GM10248 (cell line): ENCODE measurements at regions not wholly inside any gene's neighbourhood (a gene's known extent, or its start where the extent isn't known, plus 50 kb on each side); places are given as distances from the start of the nearest gene placed in this dataset.

ENCODE experiments used
- CTCF ChIA-PET: fragments of 300-600 bp; sonication (Branson Sonifier 250); formaldehyde crosslinking; extraction: SDS; loops from one replicate; lab custom pipeline; 2021; ENCODE audit warnings: antibody characterized with exemption; lab: Yijun Ruan, JAX
- POLR2A ChIA-PET: fragments of 350-650 bp; sonication (Branson Sonifier 250); formaldehyde crosslinking; extraction: SDS; loops from one replicate; lab custom pipeline; 2020; ENCODE audit warnings: antibody characterized with exemption; lab: Yijun Ruan, JAX
- DNase-seq: peaks from one replicate; pipeline ENCODE4 v3.0.0; 2012; ENCODE audit errors: extremely low spot score
- TF ChIP-seq, protein P1 (sequence below): IDR thresholded peaks from 2 replicates; pipeline ENCODE4 v1.5.1; 2012; ENCODE audit warnings: mild to moderate bottlenecking, low read depth; ENCODE audit errors: extremely low read depth, missing control alignments, control extremely low read depth

- DNase-seq, result no peak
- TF ChIP-seq, protein P1, sequence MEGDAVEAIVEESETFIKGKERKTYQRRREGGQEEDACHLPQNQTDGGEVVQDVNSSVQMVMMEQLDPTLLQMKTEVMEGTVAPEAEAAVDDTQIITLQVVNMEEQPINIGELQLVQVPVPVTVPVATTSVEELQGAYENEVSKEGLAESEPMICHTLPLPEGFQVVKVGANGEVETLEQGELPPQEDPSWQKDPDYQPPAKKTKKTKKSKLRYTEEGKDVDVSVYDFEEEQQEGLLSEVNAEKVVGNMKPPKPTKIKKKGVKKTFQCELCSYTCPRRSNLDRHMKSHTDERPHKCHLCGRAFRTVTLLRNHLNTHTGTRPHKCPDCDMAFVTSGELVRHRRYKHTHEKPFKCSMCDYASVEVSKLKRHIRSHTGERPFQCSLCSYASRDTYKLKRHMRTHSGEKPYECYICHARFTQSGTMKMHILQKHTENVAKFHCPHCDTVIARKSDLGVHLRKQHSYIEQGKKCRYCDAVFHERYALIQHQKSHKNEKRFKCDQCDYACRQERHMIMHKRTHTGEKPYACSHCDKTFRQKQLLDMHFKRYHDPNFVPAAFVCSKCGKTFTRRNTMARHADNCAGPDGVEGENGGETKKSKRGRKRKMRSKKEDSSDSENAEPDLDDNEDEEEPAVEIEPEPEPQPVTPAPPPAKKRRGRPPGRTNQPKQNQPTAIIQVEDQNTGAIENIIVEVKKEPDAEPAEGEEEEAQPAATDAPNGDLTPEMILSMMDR, result no peak
- ChIA-PET POLR2A (interaction anchor here (0.6 kb wide), 1 partner anchor 247 kb away, joined by 3 read pairs; no protein-coding TSS in a partner anchor), CTCF (interaction anchor here (1.5 to 2.3 kb wide), 2 partner anchors 11 to 260 kb away, joined by 4 to 12 read pairs; no protein-coding TSS in a partner anchor)
These were observed 78.3 kb upstream of the TIAM2 start for GRCh38 chr6:154916857-154917256.

DNA sequence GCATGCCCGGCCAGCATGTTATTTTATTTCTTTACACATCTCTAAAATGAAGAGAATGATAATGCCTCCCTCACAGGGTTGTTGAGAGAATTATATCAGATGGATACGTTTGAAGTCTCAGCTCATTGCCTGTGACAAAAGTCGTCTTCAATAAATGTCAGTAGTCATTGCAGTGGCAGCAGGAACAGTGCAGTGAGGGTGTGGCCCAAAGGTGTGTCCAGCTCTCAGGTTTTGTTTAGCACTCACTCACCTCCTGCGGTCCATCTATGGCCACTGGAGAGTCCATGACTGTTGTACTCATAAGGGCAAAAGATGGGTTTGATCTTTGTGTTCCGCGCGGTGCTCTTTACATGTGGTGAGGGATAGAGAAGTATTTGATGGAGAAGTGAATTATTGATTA lies 77.2 kb upstream of the TIAM2 start:
- TF ChIP-seq, protein P1, result no peak
- POLR2A ChIA-PET, result no interaction called here
- DNase-seq, result no peak
- CTCF ChIA-PET, result interaction anchor here (0.6 to 2.3 kb wide), 2 partner anchors 8 to 10 kb away, joined by 3 to 12 read pairs; no protein-coding TSS in a partner anchor

GRCh38 chr6:154919806-154920205 lies 75.3 kb upstream of the TIAM2 start:
- ChIA-PET POLR2A (no interaction called here), CTCF (interaction anchor here (0.8 to 1.6 kb wide), 3 partner anchors 8 to 244 kb away, joined by 3 to 5 read pairs (median 5); no protein-coding TSS in a partner anchor)
- TF ChIP-seq, protein P1, result no peak
- no peak for DNase-seq

DNA sequence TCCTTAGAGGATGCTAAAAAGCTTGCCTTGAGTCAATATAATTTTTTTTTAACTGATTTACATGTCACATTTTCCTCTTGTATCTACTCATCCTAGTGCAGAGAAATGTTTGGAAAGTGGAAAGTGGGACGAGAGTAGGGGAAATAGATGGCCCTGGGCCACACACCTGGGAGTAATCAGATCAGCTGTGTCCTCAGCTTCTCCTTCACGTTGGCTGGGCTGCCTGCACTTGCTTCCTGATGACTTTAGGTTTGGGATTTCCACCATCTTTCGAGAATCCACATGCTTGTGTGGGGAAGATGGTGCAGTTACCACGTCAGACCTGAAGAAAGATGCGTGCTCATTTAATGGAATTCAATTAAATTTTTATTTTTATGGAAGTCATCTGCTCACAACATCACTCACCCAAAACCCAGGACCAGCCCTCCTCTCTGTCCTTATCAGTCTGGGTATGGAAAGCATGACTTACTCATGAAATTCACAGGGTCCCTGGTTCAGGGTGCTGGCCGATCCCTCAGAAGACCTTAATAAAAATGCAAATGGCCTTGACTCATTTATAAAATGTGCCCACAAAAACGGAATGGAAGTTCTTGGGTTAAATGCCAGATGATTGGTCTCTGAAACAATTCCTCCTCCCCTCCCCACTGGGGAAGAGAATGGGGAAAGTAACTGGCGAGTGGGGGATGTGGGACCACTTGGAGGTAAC lies 74.5 kb upstream of the TIAM2 start:
- ChIA-PET CTCF (interaction anchor here (1.1 to 1.6 kb wide), 2 partner anchors 7 to 8 kb away, joined by 5 read pairs; no protein-coding TSS in a partner anchor), POLR2A (no interaction called here)
- TF ChIP-seq, protein P1, result no peak
- no peak for DNase-seq

GRCh38 chr6:154921482-154921881 lies 73.6 kb upstream of the TIAM2 start:
- CTCF ChIA-PET, result no interaction called here
- DNase-seq, result peak; percentile 23
- TF ChIP-seq, protein P1, result no peak
- POLR2A ChIA-PET, result no interaction called here

DNA sequence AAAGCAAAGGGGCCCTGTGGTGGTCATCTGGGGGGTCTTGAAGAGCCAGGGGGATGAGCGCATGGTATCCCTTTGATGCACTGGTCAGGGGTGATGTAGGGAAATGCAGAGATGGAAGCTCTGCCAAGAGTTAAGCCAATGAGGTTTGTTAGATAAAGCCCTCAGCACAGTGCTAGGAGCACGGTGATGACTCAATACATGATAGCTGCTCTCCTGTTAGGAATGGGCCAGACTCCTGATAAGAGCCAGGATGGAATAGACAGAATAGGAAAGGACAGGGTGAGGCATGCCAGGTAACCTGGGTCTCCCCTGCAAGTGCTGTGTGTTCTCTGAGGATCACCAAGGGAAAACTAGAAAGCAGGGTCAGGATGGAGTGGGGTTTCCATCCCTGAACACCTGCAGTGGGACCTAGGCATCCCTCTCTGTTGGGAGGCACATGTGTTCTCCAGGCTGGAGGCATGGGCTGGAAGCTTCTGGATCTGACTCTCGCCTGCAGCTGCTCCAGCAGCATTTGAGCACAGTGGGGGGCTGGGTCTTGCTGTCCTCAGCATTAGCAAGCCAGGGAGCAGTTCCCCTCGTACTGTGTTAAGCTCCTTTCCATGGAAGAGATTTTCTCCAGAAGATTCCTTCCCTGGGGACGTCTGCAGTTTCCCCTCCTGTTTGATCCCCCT lies 71.8 kb upstream of the TIAM2 start:
- TF ChIP-seq, protein P1, result no peak
- CTCF ChIA-PET, result interaction anchor here (1.0 to 2.6 kb wide), 5 partner anchors 11 to 334 kb away, joined by 3 to 8 read pairs (median 3); no protein-coding TSS in a partner anchor

More for the DNA sequence above, 71.8 kb upstream of the TIAM2 start:
- POLR2A ChIA-PET, result no interaction called here
- DNase-seq, result no peak
